ENCODE measurements at regions not wholly inside any gene's neighbourhood (a gene's known extent, or its start where the extent isn't known, plus 50 kb on each side); places are given as distances from the start of the nearest gene placed in this dataset.
A peak's percentile ranks its signal among the peaks of the same experiment; 100 is the strongest.

DNA sequence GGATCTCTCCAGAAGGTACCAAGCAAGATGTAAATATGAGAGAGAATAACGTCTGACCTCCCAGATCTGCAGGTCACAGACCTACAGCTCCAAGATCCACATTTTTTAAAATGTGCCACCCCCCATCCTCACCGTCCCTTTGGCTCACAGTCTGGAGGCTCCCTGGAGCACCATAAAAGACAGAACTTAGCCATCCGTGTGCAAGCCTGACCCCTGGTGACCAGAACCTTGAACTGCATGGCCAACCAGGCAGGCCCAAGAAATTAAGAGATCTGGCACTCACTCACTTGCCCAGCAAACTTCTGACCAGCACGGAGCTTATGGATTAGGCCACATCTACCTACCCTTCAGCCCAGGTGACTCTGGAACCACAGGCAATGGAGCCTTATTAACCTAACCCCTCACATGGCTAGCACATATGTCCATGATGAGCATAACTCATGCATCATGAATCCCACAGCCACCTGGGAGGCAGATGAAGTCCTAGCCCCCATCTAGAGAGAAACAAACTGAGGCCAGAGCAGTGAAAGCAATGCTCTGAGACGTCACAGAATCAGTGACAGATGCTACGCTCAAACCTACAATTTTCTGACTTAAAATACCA lies 275.3 kb downstream of the UACA start (continued):
- TF ChIP-seq, protein P1, sequence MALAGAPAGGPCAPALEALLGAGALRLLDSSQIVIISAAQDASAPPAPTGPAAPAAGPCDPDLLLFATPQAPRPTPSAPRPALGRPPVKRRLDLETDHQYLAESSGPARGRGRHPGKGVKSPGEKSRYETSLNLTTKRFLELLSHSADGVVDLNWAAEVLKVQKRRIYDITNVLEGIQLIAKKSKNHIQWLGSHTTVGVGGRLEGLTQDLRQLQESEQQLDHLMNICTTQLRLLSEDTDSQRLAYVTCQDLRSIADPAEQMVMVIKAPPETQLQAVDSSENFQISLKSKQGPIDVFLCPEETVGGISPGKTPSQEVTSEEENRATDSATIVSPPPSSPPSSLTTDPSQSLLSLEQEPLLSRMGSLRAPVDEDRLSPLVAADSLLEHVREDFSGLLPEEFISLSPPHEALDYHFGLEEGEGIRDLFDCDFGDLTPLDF (CRISPR knock-in tag; IDR thresholded peaks at IDR 0.05): no peak
- TF ChIP-seq, protein P2, sequence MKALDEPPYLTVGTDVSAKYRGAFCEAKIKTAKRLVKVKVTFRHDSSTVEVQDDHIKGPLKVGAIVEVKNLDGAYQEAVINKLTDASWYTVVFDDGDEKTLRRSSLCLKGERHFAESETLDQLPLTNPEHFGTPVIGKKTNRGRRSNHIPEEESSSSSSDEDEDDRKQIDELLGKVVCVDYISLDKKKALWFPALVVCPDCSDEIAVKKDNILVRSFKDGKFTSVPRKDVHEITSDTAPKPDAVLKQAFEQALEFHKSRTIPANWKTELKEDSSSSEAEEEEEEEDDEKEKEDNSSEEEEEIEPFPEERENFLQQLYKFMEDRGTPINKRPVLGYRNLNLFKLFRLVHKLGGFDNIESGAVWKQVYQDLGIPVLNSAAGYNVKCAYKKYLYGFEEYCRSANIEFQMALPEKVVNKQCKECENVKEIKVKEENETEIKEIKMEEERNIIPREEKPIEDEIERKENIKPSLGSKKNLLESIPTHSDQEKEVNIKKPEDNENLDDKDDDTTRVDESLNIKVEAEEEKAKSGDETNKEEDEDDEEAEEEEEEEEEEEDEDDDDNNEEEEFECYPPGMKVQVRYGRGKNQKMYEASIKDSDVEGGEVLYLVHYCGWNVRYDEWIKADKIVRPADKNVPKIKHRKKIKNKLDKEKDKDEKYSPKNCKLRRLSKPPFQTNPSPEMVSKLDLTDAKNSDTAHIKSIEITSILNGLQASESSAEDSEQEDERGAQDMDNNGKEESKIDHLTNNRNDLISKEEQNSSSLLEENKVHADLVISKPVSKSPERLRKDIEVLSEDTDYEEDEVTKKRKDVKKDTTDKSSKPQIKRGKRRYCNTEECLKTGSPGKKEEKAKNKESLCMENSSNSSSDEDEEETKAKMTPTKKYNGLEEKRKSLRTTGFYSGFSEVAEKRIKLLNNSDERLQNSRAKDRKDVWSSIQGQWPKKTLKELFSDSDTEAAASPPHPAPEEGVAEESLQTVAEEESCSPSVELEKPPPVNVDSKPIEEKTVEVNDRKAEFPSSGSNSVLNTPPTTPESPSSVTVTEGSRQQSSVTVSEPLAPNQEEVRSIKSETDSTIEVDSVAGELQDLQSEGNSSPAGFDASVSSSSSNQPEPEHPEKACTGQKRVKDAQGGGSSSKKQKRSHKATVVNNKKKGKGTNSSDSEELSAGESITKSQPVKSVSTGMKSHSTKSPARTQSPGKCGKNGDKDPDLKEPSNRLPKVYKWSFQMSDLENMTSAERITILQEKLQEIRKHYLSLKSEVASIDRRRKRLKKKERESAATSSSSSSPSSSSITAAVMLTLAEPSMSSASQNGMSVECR (CRISPR knock-in tag; IDR thresholded peaks at IDR 0.05): no peak
- TF ChIP-seq ZNF263 (CRISPR knock-in tag; IDR thresholded peaks at IDR 0.05; ENCODE audit: borderline replicate concordance) (peak; percentile 88), STAG1 (CRISPR knock-in tag; IDR thresholded peaks at IDR 0.05; ENCODE audit: borderline replicate concordance) (peak; percentile 94; the same call in 1 of the 2 replicates), ETV5 (CRISPR knock-in tag; IDR thresholded peaks at IDR 0.05; ENCODE audit: low read depth) (0 out of 2 replicates have a peak, but pooled peaks have one; percentile 12), CC2D1A (IDR thresholded peaks at IDR 0.05) (peak; percentile 36; the same call in 1 of the 2 replicates), ZNF124 (CRISPR knock-in tag; IDR thresholded peaks at IDR 0.05) (no peak), JUND (IDR thresholded peaks at IDR 0.05; ENCODE audit: borderline replicate concordance, low read depth, low read length) (peak; percentile 41; the same call in 1 of the 2 replicates), JUND (tag; IDR thresholded peaks at IDR 0.05; ENCODE audit: borderline replicate concordance, low read depth, low read length) (no peak), SIN3A (IDR thresholded peaks at IDR 0.05; ENCODE audit: borderline replicate concordance in 2 of 2, control insufficient read depth in 1 of 2, low read depth in 2 of 2, low read length in 2 of 2) (no peak), SMC3 (conservative IDR thresholded peaks at IDR 0.05; ENCODE audit: insufficient read depth, low read depth, low read length) (peak; percentile 94)
- TF ChIP-seq, protein P3, sequence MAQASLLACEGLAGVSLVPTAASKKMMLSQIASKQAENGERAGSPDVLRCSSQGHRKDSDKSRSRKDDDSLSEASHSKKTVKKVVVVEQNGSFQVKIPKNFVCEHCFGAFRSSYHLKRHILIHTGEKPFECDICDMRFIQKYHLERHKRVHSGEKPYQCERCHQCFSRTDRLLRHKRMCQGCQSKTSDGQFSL (CRISPR knock-in tag; IDR thresholded peaks at IDR 0.05): peak; percentile 27; the same call in 1 of the 2 replicates
- TF ChIP-seq, protein P3 (tag; IDR thresholded peaks at IDR 0.05): no peak
- TF ChIP-seq, protein P4, sequence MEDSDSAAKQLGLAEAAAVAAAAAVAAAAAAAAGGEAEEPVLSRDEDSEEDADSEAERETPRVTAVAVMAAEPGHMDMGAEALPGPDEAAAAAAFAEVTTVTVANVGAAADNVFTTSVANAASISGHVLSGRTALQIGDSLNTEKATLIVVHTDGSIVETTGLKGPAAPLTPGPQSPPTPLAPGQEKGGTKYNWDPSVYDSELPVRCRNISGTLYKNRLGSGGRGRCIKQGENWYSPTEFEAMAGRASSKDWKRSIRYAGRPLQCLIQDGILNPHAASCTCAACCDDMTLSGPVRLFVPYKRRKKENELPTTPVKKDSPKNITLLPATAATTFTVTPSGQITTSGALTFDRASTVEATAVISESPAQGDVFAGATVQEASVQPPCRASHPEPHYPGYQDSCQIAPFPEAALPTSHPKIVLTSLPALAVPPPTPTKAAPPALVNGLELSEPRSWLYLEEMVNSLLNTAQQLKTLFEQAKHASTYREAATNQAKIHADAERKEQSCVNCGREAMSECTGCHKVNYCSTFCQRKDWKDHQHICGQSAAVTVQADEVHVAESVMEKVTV (CRISPR knock-in tag; IDR thresholded peaks at IDR 0.05): peak; percentile 66
- TF ChIP-seq, protein P5, sequence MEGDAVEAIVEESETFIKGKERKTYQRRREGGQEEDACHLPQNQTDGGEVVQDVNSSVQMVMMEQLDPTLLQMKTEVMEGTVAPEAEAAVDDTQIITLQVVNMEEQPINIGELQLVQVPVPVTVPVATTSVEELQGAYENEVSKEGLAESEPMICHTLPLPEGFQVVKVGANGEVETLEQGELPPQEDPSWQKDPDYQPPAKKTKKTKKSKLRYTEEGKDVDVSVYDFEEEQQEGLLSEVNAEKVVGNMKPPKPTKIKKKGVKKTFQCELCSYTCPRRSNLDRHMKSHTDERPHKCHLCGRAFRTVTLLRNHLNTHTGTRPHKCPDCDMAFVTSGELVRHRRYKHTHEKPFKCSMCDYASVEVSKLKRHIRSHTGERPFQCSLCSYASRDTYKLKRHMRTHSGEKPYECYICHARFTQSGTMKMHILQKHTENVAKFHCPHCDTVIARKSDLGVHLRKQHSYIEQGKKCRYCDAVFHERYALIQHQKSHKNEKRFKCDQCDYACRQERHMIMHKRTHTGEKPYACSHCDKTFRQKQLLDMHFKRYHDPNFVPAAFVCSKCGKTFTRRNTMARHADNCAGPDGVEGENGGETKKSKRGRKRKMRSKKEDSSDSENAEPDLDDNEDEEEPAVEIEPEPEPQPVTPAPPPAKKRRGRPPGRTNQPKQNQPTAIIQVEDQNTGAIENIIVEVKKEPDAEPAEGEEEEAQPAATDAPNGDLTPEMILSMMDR (IDR thresholded peaks at IDR 0.05 in 2 of 3, conservative IDR thresholded peaks at IDR 0.05 in 1 of 3; ENCODE audit: insufficient read depth in 2 of 3, low read depth in 1 of 3, low read length in 3 of 3): peak; percentile 78 to 95 (median 88)
